ENCODE measurements at regions not wholly inside any gene's neighbourhood (a gene's known extent, or its start where the extent isn't known, plus 50 kb on each side); places are given as distances from the start of the nearest gene placed in this dataset.

DNA sequence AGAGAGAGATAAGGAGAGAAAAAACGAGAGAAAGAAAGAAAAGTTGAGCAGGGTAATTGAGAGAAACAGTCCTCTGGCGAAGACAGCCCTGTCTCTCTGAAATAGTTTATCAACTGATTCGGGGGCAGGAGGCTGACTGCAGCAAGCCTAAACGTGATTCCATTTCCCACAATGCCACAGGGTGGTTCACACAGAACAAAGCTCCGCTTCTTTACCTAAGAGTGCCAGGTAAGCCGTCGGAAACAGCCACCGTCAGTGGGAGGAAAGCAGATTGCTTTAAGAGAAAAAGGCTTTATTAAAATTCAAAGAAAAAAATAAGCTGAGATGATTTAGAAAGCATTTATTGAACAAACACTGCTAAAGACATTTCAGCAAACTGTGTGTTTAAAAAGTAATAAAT is 271.4 kb upstream of the POU3F3 start:
- TF ChIP-seq CTCF (IDR thresholded peaks at IDR 0.05 in 8 of 11, conservative IDR thresholded peaks at IDR 0.05 in 3 of 11) = no peak
- no peak for TF ChIP-seq POLR2AphosphoS5 (IDR thresholded peaks at IDR 0.05)

Data from spleen (tissue), 7 donors.